Astrocyte (in vitro differentiated cells and primary cell): ENCODE measurements at regions not wholly inside any gene's neighbourhood (a gene's known extent, or its start where the extent isn't known, plus 50 kb on each side); places are given as distances from the start of the nearest gene placed in this dataset.

Experiments
- DNase-seq: peaks from one replicate; pipeline ENCODE4 v3.0.0-alpha.2; 2010; ENCODE audit warnings: low read depth
- FAIRE-seq: peaks from 2 replicates; lab custom pipeline; 2011; peaks lifted over from hg19 to GRCh38; lab: Jason Lieb, UNC
- H2AFZ ChIP-seq: 2 replicates; pipeline ENCODE4 v1.6.0; 2012; ENCODE audit warnings: low read depth, low read length, inconsistent platforms
- H3K27ac ChIP-seq: 2 replicates; pipeline ENCODE4 v1.5.1; 2011; ENCODE audit warnings: low read depth, low read length, inconsistent platforms
- H3K27me3 ChIP-seq: 2 replicates; pipeline ENCODE4 v1.6.0; 2011; ENCODE audit warnings: low read length, inconsistent platforms; ENCODE audit not compliant: insufficient read depth
- H3K36me3 ChIP-seq: 2 replicates; pipeline ENCODE4 v1.5.1; 2011; ENCODE audit warnings: low read length, inconsistent platforms; ENCODE audit not compliant: insufficient read depth
- H3K4me1 ChIP-seq: 2 replicates; pipeline ENCODE4 v1.5.1; 2011; ENCODE audit warnings: low read length, inconsistent platforms; ENCODE audit not compliant: insufficient read depth
- H3K4me2 ChIP-seq: 2 replicates; pipeline ENCODE4 v1.6.0; 2012; ENCODE audit warnings: low read length, inconsistent platforms
- H3K4me3 ChIP-seq: 2 replicates; pipeline ENCODE4 v1.5.1; 2011; ENCODE audit warnings: low read depth, mild to moderate bottlenecking, low read length, inconsistent platforms; ENCODE audit not compliant: insufficient read depth
- H3K79me2 ChIP-seq: 2 replicates; pipeline ENCODE4 v1.6.0; 2012; ENCODE audit warnings: mild to moderate bottlenecking, low read length, inconsistent platforms; ENCODE audit not compliant: insufficient read depth
- H3K9ac ChIP-seq: 2 replicates; pipeline ENCODE4 v1.6.0; 2012; ENCODE audit warnings: mild to moderate bottlenecking, low read length, inconsistent platforms
- H3K9me3 ChIP-seq: 2 replicates; pipeline ENCODE4 v1.5.1; 2012; ENCODE audit warnings: low read depth, mild to moderate bottlenecking, low read length, inconsistent platforms; ENCODE audit not compliant: insufficient read depth
- H4K20me1 ChIP-seq: 2 replicates; pipeline ENCODE4 v1.6.0; 2012; ENCODE audit warnings: low read length, inconsistent platforms; ENCODE audit not compliant: insufficient read depth
- H3K27ac Mint-ChIP-seq: one replicate; pipeline ENCODE4 v1.8.0; 2021; ENCODE audit warnings: mild to moderate bottlenecking, mixed read lengths; ENCODE audit not compliant: unreplicated experiment
- H3K27me3 Mint-ChIP-seq: one replicate; pipeline ENCODE4 v1.8.0; 2021; ENCODE audit warnings: low read depth, mixed read lengths; ENCODE audit not compliant: unreplicated experiment
- H3K36me3 Mint-ChIP-seq: one replicate; pipeline ENCODE4 v1.8.0; 2021; ENCODE audit warnings: low read depth, mixed read lengths; ENCODE audit not compliant: unreplicated experiment
- H3K4me1 Mint-ChIP-seq: one replicate; pipeline ENCODE4 v1.8.0; 2021; ENCODE audit warnings: low read depth, mixed read lengths; ENCODE audit not compliant: unreplicated experiment
- H3K4me3 Mint-ChIP-seq: one replicate; pipeline ENCODE4 v1.8.0; 2021; ENCODE audit warnings: mild to moderate bottlenecking, moderate library complexity, mixed read lengths; ENCODE audit not compliant: unreplicated experiment
- H3K9me3 Mint-ChIP-seq: one replicate; pipeline ENCODE4 v1.8.0; 2021; ENCODE audit warnings: mild to moderate bottlenecking, mixed read lengths; ENCODE audit not compliant: unreplicated experiment
- EZH2 ChIP-seq: IDR thresholded peaks from 2 replicates; pipeline ENCODE4 v1.6.1; 2012; ENCODE audit warnings: mild to moderate bottlenecking, low read length, inconsistent platforms; ENCODE audit not compliant: insufficient read depth
- TF ChIP-seq, protein P1 (sequence below): IDR thresholded peaks from 2 replicates; pipeline ENCODE4 v1.5.1; 2011; ENCODE audit warnings: low read depth, mild to moderate bottlenecking, inconsistent platforms, low read length, moderate library complexity; ENCODE audit not compliant: insufficient read depth

DNA sequence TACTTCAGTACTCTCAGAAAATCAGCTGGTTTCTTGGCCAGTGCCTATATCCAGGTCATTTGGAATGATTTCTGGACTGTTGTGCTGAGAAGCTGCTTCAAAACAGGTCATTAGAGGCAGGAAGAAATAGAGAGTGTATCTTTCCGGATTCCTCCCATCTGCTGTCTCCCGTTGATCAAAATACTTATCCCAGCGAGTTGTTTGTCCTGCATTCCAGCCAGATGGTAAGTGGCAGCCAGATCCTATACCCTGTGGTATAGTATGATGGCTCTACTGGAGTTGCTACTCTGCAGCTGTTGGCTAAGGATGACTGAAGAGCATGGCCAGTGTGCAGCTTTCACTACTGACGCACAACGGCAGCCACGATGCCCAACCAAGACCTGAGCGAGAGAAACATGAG is 560.9 kb upstream of the ANO5 start:
- Histone ChIP-seq H3K9ac (no peak overlapping the region), H3K27me3 (no peaks in the 10 kb centered on the region), H3K27ac (no peak overlapping the region), H3K4me1 (no peaks in the 10 kb centered on the region), H3K36me3 (no peaks in the 10 kb centered on the region), H4K20me1 (no peaks in the 10 kb centered on the region), H3K79me2 (no peaks in the 10 kb centered on the region), H2AFZ (no peak overlapping the region), H3K4me2 (no peak overlapping the region), H3K9me3 (no peaks in the 10 kb centered on the region), H3K4me3 (no peak overlapping the region)
- Mint-ChIP-seq H3K27ac (no peak overlapping the region), H3K27me3 (no peaks in the 10 kb centered on the region), H3K36me3 (no peaks in the 10 kb centered on the region), H3K9me3 (no peaks in the 10 kb centered on the region), H3K4me3 (no peak overlapping the region), H3K4me1 (peaks cover 14% of the 10 kb centered on the region)
- no peak for DNase-seq
- TF ChIP-seq EZH2 = no peak
- TF ChIP-seq, protein P1, sequence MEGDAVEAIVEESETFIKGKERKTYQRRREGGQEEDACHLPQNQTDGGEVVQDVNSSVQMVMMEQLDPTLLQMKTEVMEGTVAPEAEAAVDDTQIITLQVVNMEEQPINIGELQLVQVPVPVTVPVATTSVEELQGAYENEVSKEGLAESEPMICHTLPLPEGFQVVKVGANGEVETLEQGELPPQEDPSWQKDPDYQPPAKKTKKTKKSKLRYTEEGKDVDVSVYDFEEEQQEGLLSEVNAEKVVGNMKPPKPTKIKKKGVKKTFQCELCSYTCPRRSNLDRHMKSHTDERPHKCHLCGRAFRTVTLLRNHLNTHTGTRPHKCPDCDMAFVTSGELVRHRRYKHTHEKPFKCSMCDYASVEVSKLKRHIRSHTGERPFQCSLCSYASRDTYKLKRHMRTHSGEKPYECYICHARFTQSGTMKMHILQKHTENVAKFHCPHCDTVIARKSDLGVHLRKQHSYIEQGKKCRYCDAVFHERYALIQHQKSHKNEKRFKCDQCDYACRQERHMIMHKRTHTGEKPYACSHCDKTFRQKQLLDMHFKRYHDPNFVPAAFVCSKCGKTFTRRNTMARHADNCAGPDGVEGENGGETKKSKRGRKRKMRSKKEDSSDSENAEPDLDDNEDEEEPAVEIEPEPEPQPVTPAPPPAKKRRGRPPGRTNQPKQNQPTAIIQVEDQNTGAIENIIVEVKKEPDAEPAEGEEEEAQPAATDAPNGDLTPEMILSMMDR = no peak
- no peak for FAIRE-seq

DNA sequence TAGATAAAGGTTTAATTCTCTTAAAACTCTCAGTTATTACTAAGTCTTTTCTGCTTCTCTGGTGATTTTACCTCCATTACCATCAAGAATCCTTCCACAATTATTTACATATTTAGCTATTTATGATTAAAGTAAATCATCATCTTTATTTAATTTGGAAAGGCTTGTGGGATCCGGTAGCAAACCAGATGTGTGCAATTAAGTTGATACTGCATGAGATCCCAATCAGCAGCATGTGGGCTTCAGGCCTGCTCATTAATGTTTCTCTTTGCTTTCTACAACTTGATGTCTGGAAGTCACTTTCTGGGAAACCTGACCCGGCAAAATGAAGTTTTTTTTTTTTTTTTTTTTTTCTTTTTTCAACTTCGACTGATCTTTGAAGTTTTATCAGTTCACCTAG is 558.4 kb upstream of the ANO5 start:
- no peak overlapping the region for H3K4me2 ChIP-seq
- Mint-ChIP-seq H3K9me3 (no peaks in the 10 kb centered on the region), H3K4me3 (no peak overlapping the region), H3K27me3 (no peaks in the 10 kb centered on the region), H3K27ac (no peak overlapping the region), H3K36me3 (no peaks in the 10 kb centered on the region), H3K4me1 (peaks cover 7% of the 10 kb centered on the region)
- H3K9ac ChIP-seq = no peak overlapping the region
- FAIRE-seq (no peak), DNase-seq (no peak)
- no peak overlapping the region for H3K27ac ChIP-seq
- no peaks in the 10 kb centered on the region for H3K9me3 ChIP-seq
- no peaks in the 10 kb centered on the region for H3K36me3 ChIP-seq
- H3K27me3 ChIP-seq = no peaks in the 10 kb centered on the region
- TF ChIP-seq EZH2 = no peak
- TF ChIP-seq, protein P1 = no peak
- no peak overlapping the region for H2AFZ ChIP-seq
- H3K4me1 ChIP-seq = no peaks in the 10 kb centered on the region
- no peaks in the 10 kb centered on the region for H4K20me1 ChIP-seq
- H3K4me3 ChIP-seq = no peak overlapping the region
- H3K79me2 ChIP-seq = no peaks in the 10 kb centered on the region

DNA sequence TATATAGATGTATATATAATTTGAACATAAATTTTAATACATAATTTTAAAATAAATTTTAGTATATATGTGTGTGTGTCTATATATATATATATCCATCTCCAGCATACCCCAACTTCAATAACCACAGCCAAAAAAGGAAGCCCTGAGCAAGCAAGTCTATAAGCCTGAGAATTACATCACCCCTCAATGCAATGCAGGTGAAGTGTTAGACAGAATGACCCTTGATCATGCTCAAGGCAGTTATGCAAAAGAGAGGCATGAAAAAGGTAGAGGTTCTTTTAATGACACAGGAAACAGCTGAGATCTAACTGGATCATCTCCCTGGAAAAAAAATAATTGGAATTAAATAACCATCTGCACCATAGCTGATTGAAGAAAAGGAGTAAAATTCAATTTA is 557.9 kb upstream of the ANO5 start:
- no peaks in the 10 kb centered on the region for H3K9me3 Mint-ChIP-seq
- no peaks in the 10 kb centered on the region for H3K36me3 Mint-ChIP-seq
- H3K4me1 Mint-ChIP-seq = peaks cover 7% of the 10 kb centered on the region
- TF ChIP-seq, protein P1 = no peak
- no peak for TF ChIP-seq EZH2
- Histone ChIP-seq H2AFZ (no peak overlapping the region), H3K36me3 (no peaks in the 10 kb centered on the region), H3K79me2 (no peaks in the 10 kb centered on the region), H3K9me3 (no peaks in the 10 kb centered on the region), H3K27me3 (no peaks in the 10 kb centered on the region), H3K27ac (no peak overlapping the region), H3K4me1 (no peaks in the 10 kb centered on the region), H4K20me1 (no peaks in the 10 kb centered on the region), H3K4me2 (no peak overlapping the region), H3K9ac (no peak overlapping the region), H3K4me3 (no peak overlapping the region)
- FAIRE-seq (no peak), DNase-seq (no peak)
- no peak overlapping the region for H3K4me3 Mint-ChIP-seq
- H3K27me3 Mint-ChIP-seq = no peaks in the 10 kb centered on the region
- H3K27ac Mint-ChIP-seq = no peak overlapping the region
